Right renal cortex interstitium (tissue), 3 donors: ENCODE measurements at regions not wholly inside any gene's neighbourhood (a gene's known extent, or its start where the extent isn't known, plus 50 kb on each side); places are given as distances from the start of the nearest gene placed in this dataset.
"Not testable (repeated sequence)": the region's sequence is repeated elsewhere in the genome, so short reads cannot be mapped to it uniquely, and the experiment has no call there.

Experiments used
- DNase-seq, 3 donors: peaks; one replicate each; pipeline ENCODE4 v3.0.0-alpha.2; 2013; ENCODE audit warnings: low read depth in 3 of 3, low spot score in 2 of 3

GRCh38 chr18:60067426-60068210, 167.8 kb downstream of the PMAIP1 start:
- no peak for DNase-seq

GRCh38 chr18:60066219-60066975, 166.6 kb downstream of the PMAIP1 start:
- DNase-seq, result no peak

- DNase-seq, result no peak
Measured at GRCh38 chr18:60064271-60064670, 164.5 kb downstream of the PMAIP1 start.

- not testable (repeated sequence) for DNase-seq
Measured at GRCh38 chr18:60062831-60063230, 163.0 kb downstream of the PMAIP1 start.

GRCh38 chr18:60062396-60062795, 162.6 kb downstream of the PMAIP1 start:
- DNase-seq, result no peak

GRCh38 chr18:60060578-60060977, 160.8 kb downstream of the PMAIP1 start:
- DNase-seq, result no peak

GRCh38 chr18:60060026-60060425, 160.2 kb downstream of the PMAIP1 start:
- no peak for DNase-seq

- no peak for DNase-seq
Measured at GRCh38 chr18:60059216-60059615, 159.4 kb downstream of the PMAIP1 start.

- no peak for DNase-seq
Measured at GRCh38 chr18:60053747-60054304, 154.0 kb downstream of the PMAIP1 start.

GRCh38 chr18:60050821-60051220, 151.0 kb downstream of the PMAIP1 start:
- DNase-seq, result no peak

- DNase-seq, result no peak
Measured at GRCh38 chr18:60049172-60049571, 149.4 kb downstream of the PMAIP1 start.

- DNase-seq, result no peak
Measured at GRCh38 chr18:60047556-60047955, 147.8 kb downstream of the PMAIP1 start.

GRCh38 chr18:60044290-60045006, 144.7 kb downstream of the PMAIP1 start:
- no peak for DNase-seq

GRCh38 chr18:60040971-60041370, 141.2 kb downstream of the PMAIP1 start:
- DNase-seq, result no peak

GRCh38 chr18:60038731-60039130, 138.9 kb downstream of the PMAIP1 start:
- DNase-seq, result no peak

GRCh38 chr18:60027397-60027796, 127.6 kb downstream of the PMAIP1 start:
- no peak for DNase-seq

GRCh38 chr18:60024857-60025256, 125.1 kb downstream of the PMAIP1 start:
- no peak for DNase-seq

GRCh38 chr18:60024345-60024744, 124.5 kb downstream of the PMAIP1 start:
- DNase-seq, result no peak

GRCh38 chr18:60022671-60023276, 123.0 kb downstream of the PMAIP1 start:
- no peak for DNase-seq

- DNase-seq, result no peak
Measured at GRCh38 chr18:60021556-60021955, 121.8 kb downstream of the PMAIP1 start.
